Thyroid gland (tissue), 4 donors: ENCODE measurements at regions not wholly inside any gene's neighbourhood (a gene's known extent, or its start where the extent isn't known, plus 50 kb on each side); places are given as distances from the start of the nearest gene placed in this dataset.

Experiments
- DNase-seq, 2 donors: peaks; one replicate each; pipeline ENCODE4 v3.0.0-alpha.2; 2019
- H3K27ac ChIP-seq, 3 donors: fragments of 200-600 bp; sonication (generic); 1 replicate in 2 of 3; 2 replicates in 1 of 3; pipeline ENCODE4 v1.5.1; 2016 to 2019; ENCODE audit warnings: mild to moderate bottlenecking in 1 of 3, moderate library complexity in 1 of 3
- H3K27me3 ChIP-seq: fragments of 200-600 bp; sonication (generic); one replicate; pipeline ENCODE4 v1.5.1; 2019
- H3K36me3 ChIP-seq, 2 donors: fragments of 200-600 bp; sonication (generic); one replicate each; pipeline ENCODE4 v1.5.1; 2016 to 2019
- H3K4me1 ChIP-seq, 2 donors: fragments of 200-600 bp; sonication (generic); one replicate each; pipeline ENCODE4 v1.5.1; 2017 to 2019
- H3K4me3 ChIP-seq, 3 donors: fragments of 200-600 bp; sonication (generic); replicated peaks in 1 of 3; 1 replicate in 2 of 3; 2 replicates in 1 of 3; pipeline ENCODE4 v1.5.1; 2016; ENCODE audit warnings: mild to moderate bottlenecking in 1 of 3
- H3K9me3 ChIP-seq: fragments of 200-600 bp; sonication (generic); one replicate; pipeline ENCODE4 v1.5.1; 2017
- POLR2A ChIP-seq, 2 donors: fragments of 450-650 bp; IDR thresholded peaks; one replicate each; pipeline ENCODE4 v1.6.1; 2017; ENCODE audit warnings: antibody characterized with exemption in 2 of 2, mild to moderate bottlenecking in 2 of 2, moderate library complexity in 1 of 2
- WGBS, 2 donors: methylation state at CpG; one replicate each; pipeline ENCODE4 v1.1.5; 2017; 5-methylcytosine and 5-hydroxymethylcytosine counted together
- intact Hi-C: fragments of 100-400 bp; cut with DNase I; formaldehyde crosslinking; loops from one replicate; pipeline ENCODE4 v1.15.1; 2023
- TF ChIP-seq, protein P1 (sequence below), 6 experiments: fragments of 200-600 bp in 3 of 6; fragments of 450-650 bp in 3 of 6; sonication (generic) in 3 of 6; IDR thresholded peaks; one replicate each; pipeline ENCODE4 v1.5.1; 2016 to 2019; ENCODE audit warnings: antibody characterized with exemption in 6 of 6, mild to moderate bottlenecking in 2 of 6, inconsistent platforms in 1 of 6, moderate library complexity in 1 of 6

- no peak for TF ChIP-seq POLR2A (IDR thresholded peaks at IDR 0.05)
- TF ChIP-seq, protein P1, sequence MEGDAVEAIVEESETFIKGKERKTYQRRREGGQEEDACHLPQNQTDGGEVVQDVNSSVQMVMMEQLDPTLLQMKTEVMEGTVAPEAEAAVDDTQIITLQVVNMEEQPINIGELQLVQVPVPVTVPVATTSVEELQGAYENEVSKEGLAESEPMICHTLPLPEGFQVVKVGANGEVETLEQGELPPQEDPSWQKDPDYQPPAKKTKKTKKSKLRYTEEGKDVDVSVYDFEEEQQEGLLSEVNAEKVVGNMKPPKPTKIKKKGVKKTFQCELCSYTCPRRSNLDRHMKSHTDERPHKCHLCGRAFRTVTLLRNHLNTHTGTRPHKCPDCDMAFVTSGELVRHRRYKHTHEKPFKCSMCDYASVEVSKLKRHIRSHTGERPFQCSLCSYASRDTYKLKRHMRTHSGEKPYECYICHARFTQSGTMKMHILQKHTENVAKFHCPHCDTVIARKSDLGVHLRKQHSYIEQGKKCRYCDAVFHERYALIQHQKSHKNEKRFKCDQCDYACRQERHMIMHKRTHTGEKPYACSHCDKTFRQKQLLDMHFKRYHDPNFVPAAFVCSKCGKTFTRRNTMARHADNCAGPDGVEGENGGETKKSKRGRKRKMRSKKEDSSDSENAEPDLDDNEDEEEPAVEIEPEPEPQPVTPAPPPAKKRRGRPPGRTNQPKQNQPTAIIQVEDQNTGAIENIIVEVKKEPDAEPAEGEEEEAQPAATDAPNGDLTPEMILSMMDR (IDR thresholded peaks at IDR 0.05): no peak
- Histone ChIP-seq H3K9me3 (no peaks in the 10 kb centered on the region), H3K27ac (no peak overlapping the region), H3K36me3 (no peaks in the 10 kb centered on the region), H3K27me3 (no peaks in the 10 kb centered on the region), H3K4me3 (no peak overlapping the region), H3K4me1 (no peaks in the 10 kb centered on the region)
- intact Hi-C loops: no loop called here
- no peak for DNase-seq
Measured at GRCh38 chr2:35831385-35831784, 524.2 kb upstream of the CRIM1 start.

DNA sequence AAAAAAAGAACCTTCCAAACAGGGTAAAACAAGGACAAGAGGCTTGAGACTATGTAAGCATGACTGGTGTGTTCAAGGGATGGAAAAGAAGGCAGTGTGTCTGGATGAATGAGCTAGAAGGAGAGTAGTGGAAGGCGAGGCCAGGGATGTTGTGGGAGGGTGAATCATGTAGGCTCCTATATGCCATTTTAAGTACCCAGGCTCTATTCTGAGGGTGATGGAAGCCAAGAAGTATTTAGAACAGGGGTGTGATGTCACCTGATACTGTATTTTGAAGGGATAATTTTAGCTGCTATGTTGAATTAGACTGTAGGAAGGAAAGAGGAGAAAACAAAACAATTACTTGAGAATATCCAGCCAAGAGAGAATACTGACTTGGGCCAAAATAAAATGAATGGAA is 524.7 kb upstream of the CRIM1 start:
- TF ChIP-seq, protein P1 (IDR thresholded peaks at IDR 0.05): no peak
- TF ChIP-seq POLR2A (IDR thresholded peaks at IDR 0.05): no peak
- Histone ChIP-seq H3K27me3 (no peaks in the 10 kb centered on the region), H3K9me3 (no peaks in the 10 kb centered on the region), H3K36me3 (no peaks in the 10 kb centered on the region), H3K27ac (no peak overlapping the region), H3K4me1 (no peaks in the 10 kb centered on the region), H3K4me3 (no peak overlapping the region)
- intact Hi-C loops: no loop called here
- DNase-seq: no peak
- 87 to 92% methylated on average over 1 of the region's 1 CpG for WGBS, 2 donors

GRCh38 chr2:35827086-35827485 is 528.5 kb upstream of the CRIM1 start:
- H3K36me3 ChIP-seq: no peaks in the 10 kb centered on the region
- no peak for DNase-seq
- H3K4me1 ChIP-seq: no peaks in the 10 kb centered on the region
- TF ChIP-seq, protein P1 (IDR thresholded peaks at IDR 0.05): no peak
- no peak for TF ChIP-seq POLR2A (IDR thresholded peaks at IDR 0.05)
- no peaks in the 10 kb centered on the region for H3K27me3 ChIP-seq
- WGBS, 2 donors: 86% methylated on average over 5 of the region's 5 CpGs
- intact Hi-C loops: no loop called here
- H3K27ac ChIP-seq: no peak overlapping the region
- no peak overlapping the region for H3K4me3 ChIP-seq
- no peaks in the 10 kb centered on the region for H3K9me3 ChIP-seq

GRCh38 chr2:35822716-35823115 is 532.9 kb upstream of the CRIM1 start:
- Histone ChIP-seq H3K36me3 (no peaks in the 10 kb centered on the region), H3K4me1 (no peaks in the 10 kb centered on the region), H3K9me3 (no peaks in the 10 kb centered on the region), H3K27ac (no peak overlapping the region), H3K4me3 (no peak overlapping the region), H3K27me3 (no peaks in the 10 kb centered on the region)
- WGBS, 2 donors: 44 to 51% methylated on average over 3 of the region's 3 CpGs
- intact Hi-C loops: no loop called here
- DNase-seq: no peak
- TF ChIP-seq, protein P1 (IDR thresholded peaks at IDR 0.05): no peak
- TF ChIP-seq POLR2A (IDR thresholded peaks at IDR 0.05): no peak

DNA sequence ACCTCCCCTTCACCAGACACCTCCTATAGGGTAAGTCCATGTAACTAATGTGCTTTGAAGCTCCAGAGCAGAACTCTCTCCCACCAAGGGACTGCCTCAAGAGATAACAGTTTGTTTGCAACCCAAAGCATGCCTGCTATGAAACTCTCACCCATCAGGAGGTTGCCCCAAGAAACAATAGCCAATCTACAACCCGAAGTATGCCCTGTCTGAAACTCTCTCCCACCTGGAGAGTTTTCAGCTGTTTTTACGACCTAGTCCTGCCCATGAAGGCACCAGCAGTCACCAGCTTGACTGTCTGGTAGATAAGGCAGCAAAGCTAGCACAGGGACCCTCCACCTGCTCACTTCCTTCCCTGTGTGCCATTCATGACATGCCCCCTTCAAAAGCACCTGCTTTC is 533.9 kb upstream of the CRIM1 start:
- DNase-seq: no peak
- TF ChIP-seq, protein P1 (IDR thresholded peaks at IDR 0.05): no peak
- TF ChIP-seq POLR2A (IDR thresholded peaks at IDR 0.05): no peak
- intact Hi-C loops: no loop called here

More for the DNA sequence above, 533.9 kb upstream of the CRIM1 start:
- H3K4me3 ChIP-seq: no peak overlapping the region
- H3K27me3 ChIP-seq: no peaks in the 10 kb centered on the region
- no peaks in the 10 kb centered on the region for H3K9me3 ChIP-seq
- H3K36me3 ChIP-seq: no peaks in the 10 kb centered on the region
- H3K27ac ChIP-seq: no peak overlapping the region
- H3K4me1 ChIP-seq: no peaks in the 10 kb centered on the region
- 40 to 51% methylated on average over 2 of the region's 2 CpGs for WGBS, 2 donors
